Lower lobe of right lung (tissue), 2 donors: ENCODE measurements at regions not wholly inside any gene's neighbourhood (a gene's known extent, or its start where the extent isn't known, plus 50 kb on each side); places are given as distances from the start of the nearest gene placed in this dataset.

ENCODE experiments used
- ATAC-seq, 2 donors: fragments of 200-7000 bp; cut with Tn5 transposase; one replicate each; pipeline ENCODE4 v1.9.1; 2020 to 2022; ENCODE audit warnings: mild to moderate bottlenecking in 2 of 2, moderate library complexity in 2 of 2
- DNase-seq: peaks from one replicate; pipeline ENCODE4 v3.0.0-alpha.2; 2020
- H3K27ac ChIP-seq: fragments of 200-600 bp; one replicate; pipeline ENCODE4 v1.8.0; 2022
- H3K27me3 ChIP-seq: fragments of 200-600 bp; one replicate; pipeline ENCODE4 v1.8.0; 2022; ENCODE audit warnings: low read depth
- H3K36me3 ChIP-seq: fragments of 200-600 bp; one replicate; pipeline ENCODE4 v1.8.0; 2022; ENCODE audit warnings: mild to moderate bottlenecking
- H3K4me1 ChIP-seq: fragments of 200-600 bp; one replicate; pipeline ENCODE4 v1.8.0; 2022
- H3K4me3 ChIP-seq: fragments of 200-600 bp; one replicate; pipeline ENCODE4 v1.8.0; 2022; ENCODE audit warnings: mild to moderate bottlenecking
- H3K9me3 ChIP-seq: fragments of 200-600 bp; one replicate; pipeline ENCODE4 v1.8.0; 2022
- intact Hi-C: fragments of 100-400 bp; cut with DNase I; formaldehyde crosslinking; loops from one replicate; pipeline ENCODE4 v1.11.0; 2022
- TF ChIP-seq, protein P1 (sequence below): fragments of 200-600 bp; IDR thresholded peaks from one replicate; pipeline ENCODE4 v1.8.0; 2022; ENCODE audit warnings: antibody characterized with exemption, mild to moderate bottlenecking
- donor health status: DM: no; HTN: yes; CAD: no; lungs with severe emphysema.

DNA sequence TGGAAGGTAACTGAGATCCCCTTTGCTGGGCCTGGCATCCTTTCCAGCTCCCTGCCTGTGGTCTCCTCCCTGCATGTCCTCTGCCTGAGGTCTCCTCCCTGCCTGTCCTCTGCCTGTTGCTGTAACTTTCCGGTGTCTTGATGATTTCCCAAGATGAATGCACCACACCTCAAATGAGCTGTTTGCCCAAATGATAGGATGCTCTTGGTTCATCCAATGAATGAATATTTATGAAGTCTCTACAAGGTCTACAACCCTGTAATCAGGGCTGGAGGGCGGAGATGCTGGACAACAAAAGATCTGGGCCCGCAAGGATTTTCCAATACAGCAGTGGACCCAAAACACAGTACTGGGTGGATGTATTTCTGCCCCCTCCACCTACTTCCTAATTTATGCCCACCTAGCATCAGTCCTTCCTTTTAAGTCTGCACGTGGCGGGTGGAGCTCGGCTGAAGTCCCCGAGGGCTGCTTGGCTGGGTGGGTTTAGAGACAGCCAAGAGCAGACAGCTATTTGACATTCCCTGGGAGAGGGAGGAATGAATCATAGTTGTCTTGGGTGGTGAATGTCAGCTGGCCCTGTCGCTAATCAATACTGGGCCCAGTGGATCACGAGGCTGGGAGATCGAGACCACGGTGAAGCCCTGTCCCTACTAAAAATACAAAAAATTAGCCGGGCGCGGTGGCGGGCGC lies 60.3 kb upstream of the GRHL3 start:
- Histone ChIP-seq H3K4me3 (no peak overlapping the region), H3K36me3 (no peaks in the 10 kb centered on the region), H3K27me3 (no peaks in the 10 kb centered on the region), H3K9me3 (no peaks in the 10 kb centered on the region), H3K27ac (no peak overlapping the region), H3K4me1 (no peaks in the 10 kb centered on the region)
- DNase-seq (no peak), ATAC-seq (no peak)
- TF ChIP-seq, protein P1, sequence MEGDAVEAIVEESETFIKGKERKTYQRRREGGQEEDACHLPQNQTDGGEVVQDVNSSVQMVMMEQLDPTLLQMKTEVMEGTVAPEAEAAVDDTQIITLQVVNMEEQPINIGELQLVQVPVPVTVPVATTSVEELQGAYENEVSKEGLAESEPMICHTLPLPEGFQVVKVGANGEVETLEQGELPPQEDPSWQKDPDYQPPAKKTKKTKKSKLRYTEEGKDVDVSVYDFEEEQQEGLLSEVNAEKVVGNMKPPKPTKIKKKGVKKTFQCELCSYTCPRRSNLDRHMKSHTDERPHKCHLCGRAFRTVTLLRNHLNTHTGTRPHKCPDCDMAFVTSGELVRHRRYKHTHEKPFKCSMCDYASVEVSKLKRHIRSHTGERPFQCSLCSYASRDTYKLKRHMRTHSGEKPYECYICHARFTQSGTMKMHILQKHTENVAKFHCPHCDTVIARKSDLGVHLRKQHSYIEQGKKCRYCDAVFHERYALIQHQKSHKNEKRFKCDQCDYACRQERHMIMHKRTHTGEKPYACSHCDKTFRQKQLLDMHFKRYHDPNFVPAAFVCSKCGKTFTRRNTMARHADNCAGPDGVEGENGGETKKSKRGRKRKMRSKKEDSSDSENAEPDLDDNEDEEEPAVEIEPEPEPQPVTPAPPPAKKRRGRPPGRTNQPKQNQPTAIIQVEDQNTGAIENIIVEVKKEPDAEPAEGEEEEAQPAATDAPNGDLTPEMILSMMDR: no peak
- intact Hi-C loops: no loop called here

DNA sequence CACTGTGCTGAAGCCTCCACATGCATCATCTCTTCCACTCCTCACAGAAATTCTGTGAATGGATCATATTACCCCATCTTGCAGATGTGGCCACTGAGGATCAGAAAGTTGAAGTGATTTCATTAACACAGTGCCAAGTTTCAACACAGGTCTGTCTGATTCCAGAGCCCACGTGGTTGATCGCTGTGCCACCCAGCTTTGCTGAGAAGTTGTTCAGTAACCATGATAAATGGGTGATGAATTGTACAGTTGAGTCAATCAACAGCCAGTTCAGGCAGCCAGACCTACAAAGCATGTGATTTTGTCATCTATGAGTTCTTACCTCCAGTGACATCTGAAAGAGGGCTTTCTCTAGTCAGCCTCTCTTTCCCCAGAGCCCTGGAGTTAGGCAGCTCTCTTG lies 61.8 kb upstream of the GRHL3 start:
- intact Hi-C loops: no loop called here
- Histone ChIP-seq H3K27ac (no peak overlapping the region), H3K9me3 (no peaks in the 10 kb centered on the region), H3K4me3 (no peak overlapping the region), H3K4me1 (no peaks in the 10 kb centered on the region), H3K27me3 (no peaks in the 10 kb centered on the region), H3K36me3 (no peaks in the 10 kb centered on the region)
- no peak for DNase-seq
- ATAC-seq: no peak
- TF ChIP-seq, protein P1: no peak

DNA sequence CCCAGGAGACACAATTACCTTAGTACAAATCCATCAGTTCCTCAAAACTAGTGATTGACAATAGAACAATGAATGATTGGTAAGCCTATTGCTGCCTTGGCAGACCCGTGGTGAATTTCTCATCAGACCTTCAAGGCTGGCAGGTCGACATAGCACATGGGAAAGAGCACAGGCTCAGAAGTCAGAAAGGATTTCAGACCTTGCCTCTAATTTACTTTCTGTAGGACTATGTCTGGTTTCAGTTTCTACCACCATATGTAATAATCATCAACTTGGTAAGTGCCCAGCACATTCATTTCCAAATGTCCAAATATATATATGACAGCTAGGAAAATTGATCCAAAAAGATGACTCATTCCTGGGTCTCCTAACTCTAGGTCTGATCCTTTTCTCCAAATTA lies 62.5 kb upstream of the GRHL3 start:
- DNase-seq (no peak), ATAC-seq (no peak)
- TF ChIP-seq, protein P1: no peak
- Histone ChIP-seq H3K36me3 (no peaks in the 10 kb centered on the region), H3K27me3 (no peaks in the 10 kb centered on the region), H3K27ac (no peak overlapping the region), H3K4me1 (no peaks in the 10 kb centered on the region), H3K9me3 (no peaks in the 10 kb centered on the region), H3K4me3 (no peak overlapping the region)
- intact Hi-C loops: no loop called here

DNA sequence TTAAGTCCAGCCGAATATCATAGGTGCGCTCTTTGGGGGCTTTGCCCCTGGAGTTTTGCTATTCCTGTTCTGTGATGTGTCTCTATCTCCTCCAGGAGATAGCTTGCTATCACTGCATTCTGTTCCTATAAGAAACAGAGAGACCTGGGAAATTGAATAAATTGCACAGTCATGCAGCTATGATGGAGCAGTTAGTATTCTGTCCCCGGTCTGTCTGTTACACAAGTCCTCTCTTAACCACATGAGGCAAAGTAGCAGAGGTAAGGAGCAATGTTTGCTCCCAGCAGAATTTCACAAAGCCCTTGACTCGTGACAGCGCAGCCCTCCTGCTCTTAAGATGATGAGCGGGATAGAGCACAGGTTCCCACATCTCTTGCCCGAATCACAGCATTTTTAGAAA lies 63.9 kb upstream of the GRHL3 start:
- H3K4me3 ChIP-seq: no peak overlapping the region
- no peak for ATAC-seq
- intact Hi-C loops: no loop called here
- no peak for DNase-seq
- TF ChIP-seq, protein P1: no peak
- H3K36me3 ChIP-seq: no peaks in the 10 kb centered on the region
- no peaks in the 10 kb centered on the region for H3K27me3 ChIP-seq
- no peaks in the 10 kb centered on the region for H3K9me3 ChIP-seq
- no peaks in the 10 kb centered on the region for H3K4me1 ChIP-seq
- no peak overlapping the region for H3K27ac ChIP-seq

- Histone ChIP-seq H3K36me3 (no peaks in the 10 kb centered on the region), H3K27ac (no peak overlapping the region), H3K4me1 (no peaks in the 10 kb centered on the region), H3K9me3 (no peaks in the 10 kb centered on the region), H3K27me3 (no peaks in the 10 kb centered on the region), H3K4me3 (no peak overlapping the region)
- DNase-seq (no peak), ATAC-seq (no peak)
- intact Hi-C loops: no loop called here
- TF ChIP-seq, protein P1: no peak
Measured at GRCh38 chr1:24254783-24255182, 64.4 kb upstream of the GRHL3 start.
